ENCODE measurements at regions not wholly inside any gene's neighbourhood (a gene's known extent, or its start where the extent isn't known, plus 50 kb on each side); places are given as distances from the start of the nearest gene placed in this dataset.

DNA sequence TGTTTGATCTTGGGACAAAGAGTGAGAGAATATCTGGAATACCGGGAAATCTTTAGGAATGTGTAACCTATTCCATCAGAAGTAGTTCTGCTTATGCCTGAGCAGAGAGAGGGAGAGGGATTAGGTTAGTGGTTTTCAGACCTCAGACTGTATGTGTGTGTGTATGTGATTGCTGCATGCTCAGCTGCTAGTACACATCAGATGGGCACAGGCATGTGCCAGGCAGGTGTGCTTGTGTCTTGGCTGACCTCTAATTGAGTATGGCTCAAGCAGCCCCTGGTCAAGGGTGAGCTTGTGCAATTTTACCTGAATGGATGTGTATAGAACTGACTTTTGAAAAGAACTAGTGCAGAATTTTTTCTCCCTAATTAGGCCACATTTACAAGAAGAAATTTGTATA lies 91.2 kb downstream of the INSIG2 start:
- TF ChIP-seq NPAS2 (CRISPR knock-in tag; IDR thresholded peaks at IDR 0.05; ENCODE audit: borderline replicate concordance) (no peak), POLR2A (IDR thresholded peaks at IDR 0.05; ENCODE audit: low read length) (no peak), KDM1A (IDR thresholded peaks at IDR 0.05; ENCODE audit: low read depth) (no peak), TP53 (CRISPR knock-in tag; IDR thresholded peaks at IDR 0.05) (no peak), RAD21 (conservative IDR thresholded peaks at IDR 0.05 in 1 of 2, IDR thresholded peaks at IDR 0.05 in 1 of 2) (no peak), RNF2 (IDR thresholded peaks at IDR 0.05; ENCODE audit: borderline replicate concordance, low read depth) (no peak), JUNB (IDR thresholded peaks at IDR 0.05) (no peak), EP300 (IDR thresholded peaks at IDR 0.05) (no peak), MYC (IDR thresholded peaks at IDR 0.05; ENCODE audit: borderline replicate concordance, low read length) (no peak)
- TF ChIP-seq, protein P1, sequence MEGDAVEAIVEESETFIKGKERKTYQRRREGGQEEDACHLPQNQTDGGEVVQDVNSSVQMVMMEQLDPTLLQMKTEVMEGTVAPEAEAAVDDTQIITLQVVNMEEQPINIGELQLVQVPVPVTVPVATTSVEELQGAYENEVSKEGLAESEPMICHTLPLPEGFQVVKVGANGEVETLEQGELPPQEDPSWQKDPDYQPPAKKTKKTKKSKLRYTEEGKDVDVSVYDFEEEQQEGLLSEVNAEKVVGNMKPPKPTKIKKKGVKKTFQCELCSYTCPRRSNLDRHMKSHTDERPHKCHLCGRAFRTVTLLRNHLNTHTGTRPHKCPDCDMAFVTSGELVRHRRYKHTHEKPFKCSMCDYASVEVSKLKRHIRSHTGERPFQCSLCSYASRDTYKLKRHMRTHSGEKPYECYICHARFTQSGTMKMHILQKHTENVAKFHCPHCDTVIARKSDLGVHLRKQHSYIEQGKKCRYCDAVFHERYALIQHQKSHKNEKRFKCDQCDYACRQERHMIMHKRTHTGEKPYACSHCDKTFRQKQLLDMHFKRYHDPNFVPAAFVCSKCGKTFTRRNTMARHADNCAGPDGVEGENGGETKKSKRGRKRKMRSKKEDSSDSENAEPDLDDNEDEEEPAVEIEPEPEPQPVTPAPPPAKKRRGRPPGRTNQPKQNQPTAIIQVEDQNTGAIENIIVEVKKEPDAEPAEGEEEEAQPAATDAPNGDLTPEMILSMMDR (IDR thresholded peaks at IDR 0.05), result no peak
